ENCODE measurements at regions not wholly inside any gene's neighbourhood (a gene's known extent, or its start where the extent isn't known, plus 50 kb on each side); places are given as distances from the start of the nearest gene placed in this dataset.

GRCh38 chr13:53301449-53301848, 272.8 kb downstream of the OLFM4 start:
- TF ChIP-seq CTCF (IDR thresholded peaks at IDR 0.05) (no peak), POLR2A (IDR thresholded peaks at IDR 0.05) (no peak)

All from uterus (tissue), 2 donors.